ENCODE measurements at regions not wholly inside any gene's neighbourhood (a gene's known extent, or its start where the extent isn't known, plus 50 kb on each side); places are given as distances from the start of the nearest gene placed in this dataset.
"Not testable (repeated sequence)": the region's sequence is repeated elsewhere in the genome, so short reads cannot be mapped to it uniquely, and the experiment has no call there.

- peak in 1 of 2 experiments; percentile 39; a peak in 2 of 4 replicates for TF ChIP-seq CTCF (conservative IDR thresholded peaks at IDR 0.05; ENCODE audit: low read depth in 2 of 2)
- H4K20me1 ChIP-seq (replicated peaks; ENCODE audit: insufficient read depth); H3K4me3 Mint-ChIP-seq; H3K9me2 ChIP-seq (ENCODE audit: insufficient read depth); H3K27me3 Mint-ChIP-seq (ENCODE audit: insufficient read depth, low read depth, poor library complexity); H3K27ac Mint-ChIP-seq; H3K27me3 ChIP-seq (ENCODE audit: insufficient read depth); H3K4me1 ChIP-seq (ENCODE audit: insufficient read depth); H3K4me1 Mint-ChIP-seq; H3K4me3 ChIP-seq; H3F3A ChIP-seq (replicated peaks; ENCODE audit: low read depth); H2AFZ ChIP-seq; H3K4me2 ChIP-seq; H3K36me3 ChIP-seq (ENCODE audit: insufficient read depth); H3K27ac ChIP-seq (ENCODE audit: low read depth): not testable (repeated sequence)
- DNase-seq (ENCODE audit: low spot score) (peak; percentile 36), ATAC-seq (peak; percentile 61)
- peaks cover 13% of the 10 kb centered on the region for H3K79me2 ChIP-seq (replicated peaks; ENCODE audit: insufficient read depth)
- H3K36me3 Mint-ChIP-seq (ENCODE audit: low read depth) = peaks cover 27% of the 10 kb centered on the region
- peaks cover 17% of the 10 kb centered on the region; the same call in 2 of the 3 replicates for H3K9me3 Mint-ChIP-seq
Observed at GRCh38 chrY:5938442-5938841, 307.6 kb upstream of the TSPY2 start.

- H3F3A ChIP-seq (replicated peaks; ENCODE audit: low read depth); H3K27ac ChIP-seq (ENCODE audit: low read depth); H2AFZ ChIP-seq; H3K9me2 ChIP-seq (ENCODE audit: insufficient read depth); H4K20me1 ChIP-seq (replicated peaks; ENCODE audit: insufficient read depth); H3K4me3 ChIP-seq; H3K36me3 ChIP-seq (ENCODE audit: insufficient read depth); H3K4me3 Mint-ChIP-seq; H3K27ac Mint-ChIP-seq; H3K4me1 Mint-ChIP-seq; H3K27me3 Mint-ChIP-seq (ENCODE audit: insufficient read depth, low read depth, poor library complexity); H3K4me2 ChIP-seq; H3K9me3 Mint-ChIP-seq; H3K27me3 ChIP-seq (ENCODE audit: insufficient read depth); H3K4me1 ChIP-seq (ENCODE audit: insufficient read depth): not testable (repeated sequence)
- H3K36me3 Mint-ChIP-seq (ENCODE audit: low read depth) = peaks cover 41% of the 10 kb centered on the region
- peaks cover 13% of the 10 kb centered on the region for H3K79me2 ChIP-seq (replicated peaks; ENCODE audit: insufficient read depth)
- DNase-seq (ENCODE audit: low spot score) (peak; percentile 13), ATAC-seq (peak; percentile 36; the same call in 2 of the 3 replicates)
- TF ChIP-seq POLR2AphosphoS5 (IDR thresholded peaks at IDR 0.05; ENCODE audit: low read depth) = peak; percentile 56
Observed at GRCh38 chrY:5946380-5947119, 299.5 kb upstream of the TSPY2 start.

- not testable (repeated sequence) for ATAC-seq; H3K4me1 ChIP-seq (ENCODE audit: insufficient read depth)
Observed at GRCh38 chrY:5967019-5967418, 279.0 kb upstream of the TSPY2 start.

GRCh38 chrY:5990665-5991064 lies 255.4 kb upstream of the TSPY2 start:
- peak overlapping the region; percentile 70; the same call in 1 of the 2 replicates for H3K27ac Mint-ChIP-seq
- not testable (repeated sequence) for H3K27me3 ChIP-seq (ENCODE audit: insufficient read depth)

More at GRCh38 chrY:5967019-5967418, 279.0 kb upstream of the TSPY2 start:
- not testable (repeated sequence) for H3K9me2 ChIP-seq (ENCODE audit: insufficient read depth); H3K4me1 Mint-ChIP-seq; H3K4me3 ChIP-seq; H3K27me3 ChIP-seq (ENCODE audit: insufficient read depth); H3K27me3 Mint-ChIP-seq (ENCODE audit: insufficient read depth, low read depth, poor library complexity); H3K9me3 Mint-ChIP-seq; H3K79me2 ChIP-seq (replicated peaks; ENCODE audit: insufficient read depth); H2AFZ ChIP-seq; H3K27ac Mint-ChIP-seq; H3K4me2 ChIP-seq; H3K36me3 Mint-ChIP-seq (ENCODE audit: low read depth); DNase-seq (ENCODE audit: low spot score); H3K27ac ChIP-seq (ENCODE audit: low read depth); H3F3A ChIP-seq (replicated peaks; ENCODE audit: low read depth); H4K20me1 ChIP-seq (replicated peaks; ENCODE audit: insufficient read depth); H3K4me3 Mint-ChIP-seq; H3K36me3 ChIP-seq (ENCODE audit: insufficient read depth)

More at GRCh38 chrY:5990665-5991064, 255.4 kb upstream of the TSPY2 start:
- H3F3A ChIP-seq (replicated peaks; ENCODE audit: low read depth); H3K79me2 ChIP-seq (replicated peaks; ENCODE audit: insufficient read depth); ATAC-seq; H3K4me1 Mint-ChIP-seq; H2AFZ ChIP-seq; H3K27ac ChIP-seq (ENCODE audit: low read depth); H3K4me3 Mint-ChIP-seq; H3K27me3 Mint-ChIP-seq (ENCODE audit: insufficient read depth, low read depth, poor library complexity); H3K9me2 ChIP-seq (ENCODE audit: insufficient read depth); H4K20me1 ChIP-seq (replicated peaks; ENCODE audit: insufficient read depth); H3K4me1 ChIP-seq (ENCODE audit: insufficient read depth); H3K4me2 ChIP-seq; H3K4me3 ChIP-seq; DNase-seq (ENCODE audit: low spot score); H3K36me3 ChIP-seq (ENCODE audit: insufficient read depth); H3K9me3 Mint-ChIP-seq; H3K36me3 Mint-ChIP-seq (ENCODE audit: low read depth): not testable (repeated sequence)
